ENCODE measurements at regions not wholly inside any gene's neighbourhood (a gene's known extent, or its start where the extent isn't known, plus 50 kb on each side); places are given as distances from the start of the nearest gene placed in this dataset.

GRCh38 chr2:122239440-122239839 lies 484.0 kb downstream of the TSN start:
- Mint-ChIP-seq H3K4me1 (ENCODE audit: low read depth) (no peaks in the 10 kb centered on the region), H3K9me3 (ENCODE audit: low read depth) (no peaks in the 10 kb centered on the region), H3K27me3 (no peaks in the 10 kb centered on the region), H3K27ac (no peak overlapping the region), H3K4me3 (no peak overlapping the region), H3K36me3 (no peaks in the 10 kb centered on the region)

DNA sequence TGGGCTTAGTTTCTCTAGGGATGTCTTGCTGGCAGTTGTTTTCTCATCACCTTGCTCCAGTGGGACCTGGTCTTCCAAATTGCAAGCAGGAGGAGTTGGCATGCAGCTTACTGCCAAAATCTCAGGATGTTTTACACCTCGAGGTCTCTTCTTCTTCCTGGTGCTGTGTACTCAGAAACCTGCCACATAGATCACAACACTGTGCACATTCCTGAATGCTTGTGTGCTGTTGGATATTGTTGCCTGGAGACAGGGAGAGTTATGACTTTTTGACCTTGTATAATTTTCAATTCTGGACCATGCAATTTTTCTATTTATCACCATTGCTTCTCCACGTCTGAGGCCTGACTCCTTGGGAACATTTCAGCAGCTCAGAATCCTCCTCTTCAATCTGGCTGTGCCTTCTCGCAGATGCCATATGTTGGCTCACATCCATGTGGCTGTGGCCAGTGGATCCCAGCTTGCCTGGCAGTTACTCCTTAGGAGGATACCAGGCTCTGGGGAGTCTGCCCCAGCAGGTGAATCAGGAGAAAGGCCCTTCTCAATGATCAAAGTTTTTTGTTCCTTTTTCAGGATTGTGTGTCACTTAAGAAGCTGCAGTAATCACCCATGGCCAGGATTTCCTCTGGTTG lies 489.3 kb downstream of the TSN start:
- H3K27me3 Mint-ChIP-seq, result peaks cover 2% of the 10 kb centered on the region
- H3K9me3 Mint-ChIP-seq (ENCODE audit: low read depth), result no peaks in the 10 kb centered on the region
- no peaks in the 10 kb centered on the region for H3K36me3 Mint-ChIP-seq
- no peaks in the 10 kb centered on the region for H3K4me1 Mint-ChIP-seq (ENCODE audit: low read depth)
- no peak overlapping the region for H3K4me3 Mint-ChIP-seq
- no peak overlapping the region for H3K27ac Mint-ChIP-seq

- no peak overlapping the region for H3K27ac Mint-ChIP-seq
- H3K4me1 Mint-ChIP-seq (ENCODE audit: low read depth), result no peaks in the 10 kb centered on the region
- peaks cover 4% of the 10 kb centered on the region for H3K27me3 Mint-ChIP-seq
- H3K4me3 Mint-ChIP-seq, result no peak overlapping the region
- H3K36me3 Mint-ChIP-seq, result no peaks in the 10 kb centered on the region
- H3K9me3 Mint-ChIP-seq (ENCODE audit: low read depth), result no peaks in the 10 kb centered on the region
These were observed 494.2 kb downstream of the TSN start for GRCh38 chr2:122249673-122250072.

GRCh38 chr2:122251158-122251557 lies 495.7 kb downstream of the TSN start:
- Mint-ChIP-seq H3K27me3 (peaks cover 4% of the 10 kb centered on the region), H3K4me1 (ENCODE audit: low read depth) (no peaks in the 10 kb centered on the region), H3K9me3 (ENCODE audit: low read depth) (no peaks in the 10 kb centered on the region), H3K36me3 (no peaks in the 10 kb centered on the region), H3K27ac (no peak overlapping the region), H3K4me3 (no peak overlapping the region)

GRCh38 chr2:122251566-122251965 lies 496.1 kb downstream of the TSN start:
- no peak overlapping the region for H3K4me3 Mint-ChIP-seq

DNA sequence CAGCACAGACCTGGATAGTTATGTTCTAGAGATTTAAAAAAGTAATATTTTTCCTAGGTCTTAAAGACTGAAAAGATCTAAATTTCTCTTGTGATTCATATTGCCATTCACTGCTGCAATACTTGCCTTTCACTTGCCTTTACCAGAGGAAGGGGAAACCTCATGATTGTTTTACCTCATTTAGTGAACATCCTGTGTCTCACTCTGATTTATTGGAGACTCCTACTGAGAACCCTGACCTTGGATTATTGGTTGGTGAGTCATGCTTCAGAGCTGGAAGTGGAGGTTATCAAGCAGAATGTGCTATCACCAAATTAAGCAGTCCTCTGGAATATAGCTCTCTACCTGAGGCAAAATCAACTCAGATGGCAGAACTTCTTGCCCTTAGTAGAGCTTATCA lies 500.5 kb downstream of the TSN start:
- H3K36me3 Mint-ChIP-seq, result no peaks in the 10 kb centered on the region
- H3K4me3 Mint-ChIP-seq, result no peak overlapping the region
- peaks cover 1% of the 10 kb centered on the region for H3K27me3 Mint-ChIP-seq
- H3K27ac Mint-ChIP-seq, result no peak overlapping the region
- no peaks in the 10 kb centered on the region for H3K9me3 Mint-ChIP-seq (ENCODE audit: low read depth)
- H3K4me1 Mint-ChIP-seq (ENCODE audit: low read depth), result no peaks in the 10 kb centered on the region

More at GRCh38 chr2:122251566-122251965, 496.1 kb downstream of the TSN start:
- H3K36me3 Mint-ChIP-seq, result no peaks in the 10 kb centered on the region
- no peak overlapping the region for H3K27ac Mint-ChIP-seq
- H3K4me1 Mint-ChIP-seq (ENCODE audit: low read depth), result no peaks in the 10 kb centered on the region
- H3K27me3 Mint-ChIP-seq, result peaks cover 4% of the 10 kb centered on the region
- H3K9me3 Mint-ChIP-seq (ENCODE audit: low read depth), result no peaks in the 10 kb centered on the region

- H3K4me1 Mint-ChIP-seq (ENCODE audit: low read depth), result no peaks in the 10 kb centered on the region
- no peak overlapping the region for H3K4me3 Mint-ChIP-seq
- no peaks in the 10 kb centered on the region for H3K27me3 Mint-ChIP-seq
- H3K9me3 Mint-ChIP-seq (ENCODE audit: low read depth), result no peaks in the 10 kb centered on the region
- no peak overlapping the region for H3K27ac Mint-ChIP-seq
- no peaks in the 10 kb centered on the region for H3K36me3 Mint-ChIP-seq
These were observed 506.5 kb downstream of the TSN start for GRCh38 chr2:122261911-122262310.

DNA sequence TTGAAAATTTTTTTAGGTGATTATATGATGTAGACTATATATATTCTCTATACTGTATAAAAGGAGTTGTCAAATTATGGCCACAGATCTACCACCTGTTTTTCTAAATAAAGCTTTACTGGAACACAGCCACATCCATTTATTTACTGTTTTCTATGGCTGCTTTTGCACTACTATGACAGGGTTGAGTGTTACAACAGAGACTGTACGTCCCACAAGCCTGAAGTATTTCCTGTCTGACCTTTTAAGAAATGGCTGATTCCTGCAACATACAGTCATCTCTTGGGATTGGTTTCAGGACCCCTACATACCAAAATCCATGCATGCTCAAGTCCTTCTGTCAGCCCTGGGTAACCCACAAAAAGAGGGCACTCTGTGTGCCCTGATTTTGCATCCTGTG lies 508.3 kb downstream of the TSN start:
- no peaks in the 10 kb centered on the region for H3K36me3 Mint-ChIP-seq
- no peaks in the 10 kb centered on the region for H3K27me3 Mint-ChIP-seq
- H3K4me3 Mint-ChIP-seq, result no peak overlapping the region
- H3K27ac Mint-ChIP-seq, result no peak overlapping the region
- no peaks in the 10 kb centered on the region for H3K4me1 Mint-ChIP-seq (ENCODE audit: low read depth)
- no peaks in the 10 kb centered on the region for H3K9me3 Mint-ChIP-seq (ENCODE audit: low read depth)

- no peaks in the 10 kb centered on the region for H3K9me3 Mint-ChIP-seq (ENCODE audit: low read depth)
- no peak overlapping the region for H3K27ac Mint-ChIP-seq
- H3K4me1 Mint-ChIP-seq (ENCODE audit: low read depth), result no peaks in the 10 kb centered on the region
- H3K36me3 Mint-ChIP-seq, result no peaks in the 10 kb centered on the region
- H3K4me3 Mint-ChIP-seq, result no peak overlapping the region
- peaks cover 3% of the 10 kb centered on the region for H3K27me3 Mint-ChIP-seq
These were observed 511.2 kb downstream of the TSN start for GRCh38 chr2:122266636-122267035.

DNA sequence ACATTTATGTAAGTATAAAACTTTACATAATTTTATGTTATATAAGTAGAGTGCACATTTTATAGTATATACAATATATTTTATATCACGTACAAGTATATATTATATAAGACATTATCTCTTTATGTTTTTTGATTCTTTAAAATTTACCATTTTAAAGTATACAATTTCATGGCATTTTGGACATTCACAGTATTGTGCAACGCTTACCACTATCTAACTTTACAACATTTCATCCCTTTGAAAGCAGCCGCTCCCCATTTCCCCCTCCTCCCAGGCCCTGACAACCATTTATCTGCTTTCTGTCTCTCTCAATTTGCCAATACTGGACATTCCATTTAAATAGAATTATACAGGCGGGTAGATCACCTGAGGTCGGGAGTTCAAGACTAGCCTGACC lies 512.5 kb downstream of the TSN start:
- no peaks in the 10 kb centered on the region for H3K9me3 Mint-ChIP-seq (ENCODE audit: low read depth)

GRCh38 chr2:122273785-122274419 lies 518.5 kb downstream of the TSN start:
- H3K4me1 Mint-ChIP-seq (ENCODE audit: low read depth), result no peaks in the 10 kb centered on the region
- no peaks in the 10 kb centered on the region for H3K9me3 Mint-ChIP-seq (ENCODE audit: low read depth)
- H3K4me3 Mint-ChIP-seq, result no peak overlapping the region
- H3K36me3 Mint-ChIP-seq, result no peaks in the 10 kb centered on the region
- H3K27me3 Mint-ChIP-seq, result peaks cover 3% of the 10 kb centered on the region
- H3K27ac Mint-ChIP-seq, result no peak overlapping the region

More for the DNA sequence above, 512.5 kb downstream of the TSN start:
- Mint-ChIP-seq H3K27me3 (peaks cover 3% of the 10 kb centered on the region), H3K27ac (no peak overlapping the region), H3K36me3 (no peaks in the 10 kb centered on the region), H3K4me1 (ENCODE audit: low read depth) (no peaks in the 10 kb centered on the region), H3K4me3 (no peak overlapping the region)

DNA sequence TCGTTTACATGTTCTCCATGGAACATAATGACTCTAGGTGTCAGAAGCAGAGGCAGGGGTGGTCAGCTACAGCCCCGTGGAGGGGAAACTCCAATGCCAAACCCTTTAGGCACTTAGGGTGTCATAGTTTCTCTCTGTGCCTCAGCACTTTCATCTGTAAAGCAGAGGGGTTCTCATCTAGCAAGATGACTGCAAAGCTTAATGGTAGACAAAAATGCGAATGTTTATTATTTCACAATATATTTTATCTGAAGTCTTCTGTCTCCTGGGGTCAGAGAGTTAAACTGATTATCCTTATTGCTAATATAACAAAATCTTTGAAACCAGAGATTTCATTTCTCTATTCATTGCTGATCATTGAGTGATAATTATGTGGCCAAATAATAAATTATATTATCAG lies 522.5 kb downstream of the TSN start:
- Mint-ChIP-seq H3K36me3 (no peaks in the 10 kb centered on the region), H3K27me3 (no peaks in the 10 kb centered on the region), H3K9me3 (ENCODE audit: low read depth) (no peaks in the 10 kb centered on the region), H3K27ac (no peak overlapping the region), H3K4me3 (no peak overlapping the region), H3K4me1 (ENCODE audit: low read depth) (no peaks in the 10 kb centered on the region)

GRCh38 chr2:122300758-122301157 lies 545.3 kb downstream of the TSN start:
- no peaks in the 10 kb centered on the region for H3K4me1 Mint-ChIP-seq (ENCODE audit: low read depth)
- H3K27ac Mint-ChIP-seq, result no peak overlapping the region
- no peaks in the 10 kb centered on the region for H3K36me3 Mint-ChIP-seq
- no peak overlapping the region for H3K4me3 Mint-ChIP-seq
- H3K9me3 Mint-ChIP-seq (ENCODE audit: low read depth), result peaks cover 4% of the 10 kb centered on the region
- no peaks in the 10 kb centered on the region for H3K27me3 Mint-ChIP-seq

DNA sequence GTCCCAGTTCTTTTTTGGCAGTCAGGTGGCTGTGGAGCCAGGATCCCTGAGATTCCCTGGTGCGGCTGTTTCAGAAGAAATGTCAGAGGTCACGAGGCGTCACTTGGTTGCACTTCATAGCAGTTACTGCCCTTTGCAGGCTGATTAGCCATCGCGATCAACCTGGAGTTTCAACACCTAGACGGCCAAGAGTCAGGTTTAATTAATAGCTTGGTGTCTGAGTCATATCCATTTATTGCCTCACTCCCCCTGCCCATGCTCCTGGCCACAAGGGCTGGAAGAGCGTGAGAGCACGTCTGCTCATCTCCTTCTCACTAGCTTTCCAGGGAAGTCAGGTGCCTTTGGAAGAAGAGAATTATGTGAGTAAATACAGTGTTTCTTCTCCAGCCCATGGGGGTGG lies 552.3 kb downstream of the TSN start:
- no peaks in the 10 kb centered on the region for H3K27me3 Mint-ChIP-seq
- no peak overlapping the region for H3K27ac Mint-ChIP-seq
- H3K9me3 Mint-ChIP-seq (ENCODE audit: low read depth), result peaks cover 4% of the 10 kb centered on the region
- no peaks in the 10 kb centered on the region for H3K36me3 Mint-ChIP-seq
- H3K4me3 Mint-ChIP-seq, result no peak overlapping the region
- H3K4me1 Mint-ChIP-seq (ENCODE audit: low read depth), result no peaks in the 10 kb centered on the region

DNA sequence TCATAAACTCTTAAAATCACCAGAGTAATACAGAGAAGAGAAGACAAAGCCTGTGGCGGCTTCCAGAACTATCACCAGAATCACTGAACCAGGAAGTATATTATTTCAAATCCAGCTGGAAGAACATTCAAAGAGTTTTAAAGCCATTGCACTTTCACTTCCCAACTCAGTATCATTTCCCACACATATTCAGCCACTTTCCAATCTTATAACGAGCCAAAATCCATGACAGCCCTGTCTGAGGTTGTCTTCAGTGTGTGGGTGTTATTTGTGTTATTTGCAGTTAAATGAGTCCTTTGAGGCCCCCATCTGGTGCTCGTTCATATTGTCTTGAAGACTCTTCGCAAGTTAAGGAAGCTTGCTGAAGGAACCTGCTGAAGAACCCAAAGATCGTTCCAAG lies 559.9 kb downstream of the TSN start:
- Mint-ChIP-seq H3K4me1 (ENCODE audit: low read depth) (no peaks in the 10 kb centered on the region), H3K27ac (no peak overlapping the region), H3K27me3 (no peaks in the 10 kb centered on the region), H3K9me3 (ENCODE audit: low read depth) (no peaks in the 10 kb centered on the region), H3K36me3 (no peaks in the 10 kb centered on the region), H3K4me3 (no peak overlapping the region)

- Mint-ChIP-seq H3K4me1 (ENCODE audit: low read depth) (no peaks in the 10 kb centered on the region), H3K27ac (no peak overlapping the region), H3K36me3 (no peaks in the 10 kb centered on the region), H3K9me3 (ENCODE audit: low read depth) (peaks cover 6% of the 10 kb centered on the region), H3K27me3 (no peaks in the 10 kb centered on the region), H3K4me3 (no peak overlapping the region)
These were observed 564.2 kb downstream of the TSN start for GRCh38 chr2:122319539-122320132.
